ENCODE measurements at regions not wholly inside any gene's neighbourhood (a gene's known extent, or its start where the extent isn't known, plus 50 kb on each side); places are given as distances from the start of the nearest gene placed in this dataset.
A peak's percentile ranks its signal among the peaks of the same experiment; 100 is the strongest.

DNA sequence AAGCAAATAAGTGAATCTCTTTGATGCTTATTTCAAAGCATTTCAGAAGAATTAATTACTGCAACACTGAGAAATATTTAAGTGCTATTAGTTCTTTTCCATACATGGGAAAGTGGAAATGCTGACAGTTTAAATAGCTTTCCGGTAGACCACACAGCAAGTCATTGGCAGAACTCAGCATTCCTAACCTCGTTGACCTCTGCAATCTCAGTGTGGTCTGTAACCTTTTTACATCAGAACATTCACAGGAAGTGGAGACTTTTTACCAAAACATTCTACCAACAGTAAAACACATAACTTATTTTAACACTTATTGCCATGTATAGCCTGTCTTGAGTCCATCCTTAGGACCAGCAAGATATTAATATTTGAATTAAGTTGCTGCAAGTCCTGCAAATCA lies 249.5 kb upstream of the DCN start:
- no peak for ATAC-seq
- DNase-seq: no peak
- intact Hi-C loops (cut with micrococcal nuclease): no loop called here

DNA sequence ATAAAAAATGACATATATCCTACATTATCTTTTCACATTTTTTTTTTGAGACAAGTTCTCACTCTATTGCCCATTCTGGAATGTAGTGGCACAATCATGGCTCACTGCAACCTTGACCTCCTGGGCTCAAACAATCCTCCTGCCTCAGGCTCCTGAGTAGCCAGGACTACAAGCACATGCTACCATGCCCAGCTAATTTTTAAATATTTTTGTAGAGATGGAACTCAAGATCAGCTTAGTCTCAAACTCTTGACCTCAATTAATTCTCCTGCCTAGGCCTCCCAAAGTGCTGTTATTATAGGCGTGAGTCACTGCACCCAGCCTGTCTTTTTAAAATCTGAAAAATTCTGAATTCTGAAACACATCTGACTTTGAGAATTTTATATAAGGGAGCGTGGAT lies 241.9 kb upstream of the DCN start:
- ATAC-seq (no peak), DNase-seq (no peak)
- intact Hi-C loops (cut with micrococcal nuclease): no loop called here

DNA sequence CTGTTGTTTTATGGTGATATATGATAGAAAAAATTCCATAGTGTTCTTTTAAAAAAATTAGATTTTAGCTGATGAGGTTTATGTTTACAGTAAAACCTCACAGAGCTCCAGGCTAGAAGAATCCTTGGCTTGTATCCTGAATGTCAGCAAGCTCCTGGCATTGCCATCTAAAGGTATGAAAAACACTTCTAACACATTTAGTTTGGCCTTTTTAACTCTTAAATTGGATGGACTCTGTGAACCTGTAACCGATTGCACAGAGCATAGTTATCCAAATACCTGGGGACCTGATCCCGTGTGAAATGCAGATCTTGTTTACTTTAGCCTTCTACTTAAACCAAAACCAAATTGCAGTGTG lies 241.1 kb upstream of the DCN start:
- DNase-seq (no peak), ATAC-seq (no peak)
- intact Hi-C loops (cut with micrococcal nuclease): no loop called here

DNA sequence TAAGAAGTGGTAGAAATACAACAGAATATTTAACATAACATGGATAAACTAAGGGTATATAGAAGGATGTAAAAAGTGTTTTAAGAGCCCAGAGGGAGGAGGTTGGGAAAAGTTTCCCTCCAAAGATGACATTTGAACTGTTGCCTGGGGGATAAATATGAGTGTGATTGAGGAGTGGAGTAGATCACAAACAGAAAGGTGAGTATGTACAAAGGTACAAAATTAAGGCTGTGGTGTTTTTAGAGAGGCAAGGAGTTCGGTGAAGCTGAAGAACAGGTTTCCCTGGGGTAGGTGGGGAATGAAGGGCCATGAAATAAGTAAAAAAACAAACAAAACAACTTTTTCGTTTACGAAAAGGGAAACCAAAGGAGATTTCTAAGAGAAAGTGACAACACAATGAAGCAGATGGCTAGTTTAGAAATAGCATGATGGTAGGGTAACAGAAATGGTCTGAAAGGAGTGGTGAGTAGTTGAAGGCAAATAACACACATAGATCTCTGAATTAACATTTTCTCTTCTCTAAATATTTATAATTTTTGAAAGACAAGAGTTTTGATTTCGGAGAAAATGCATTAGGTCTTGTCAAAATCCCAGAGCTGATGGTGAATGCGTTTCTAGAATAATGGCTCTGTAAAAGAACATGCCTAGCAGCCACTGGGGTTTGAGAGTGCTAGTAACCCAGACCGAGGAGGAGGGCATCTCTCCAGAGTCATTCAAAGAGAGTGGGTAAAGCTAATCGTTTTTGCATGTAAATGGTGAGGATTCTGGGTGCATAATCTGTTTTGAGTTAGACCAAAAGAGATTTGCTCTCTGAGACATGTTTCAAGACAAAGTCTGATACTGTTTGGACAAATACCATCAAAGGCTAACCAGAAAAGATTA lies 240.4 kb upstream of the DCN start:
- ATAC-seq: no peak
- DNase-seq: no peak
- intact Hi-C loops (cut with micrococcal nuclease): no loop called here

DNA sequence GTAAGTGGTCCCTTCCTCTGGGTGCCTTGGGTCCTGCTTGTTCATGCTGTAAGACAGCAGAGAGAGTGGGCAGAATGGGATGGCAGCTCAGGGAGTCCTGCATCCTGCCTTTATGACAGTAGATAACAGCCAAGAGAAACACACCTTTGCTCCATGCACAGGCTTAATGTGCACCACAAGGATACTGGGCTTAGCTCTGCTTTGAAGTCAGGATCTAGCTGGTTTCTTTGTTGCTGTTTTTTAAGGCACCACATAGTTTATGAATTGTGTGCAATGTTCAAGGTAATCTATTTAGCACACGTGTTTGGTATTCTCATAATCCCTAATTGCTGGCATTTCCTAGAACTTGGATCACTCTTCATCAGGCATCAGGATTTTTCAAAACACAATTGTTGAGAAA lies 239.5 kb upstream of the DCN start:
- no peak for ATAC-seq
- intact Hi-C loops (cut with micrococcal nuclease): no loop called here
- no peak for DNase-seq

DNA sequence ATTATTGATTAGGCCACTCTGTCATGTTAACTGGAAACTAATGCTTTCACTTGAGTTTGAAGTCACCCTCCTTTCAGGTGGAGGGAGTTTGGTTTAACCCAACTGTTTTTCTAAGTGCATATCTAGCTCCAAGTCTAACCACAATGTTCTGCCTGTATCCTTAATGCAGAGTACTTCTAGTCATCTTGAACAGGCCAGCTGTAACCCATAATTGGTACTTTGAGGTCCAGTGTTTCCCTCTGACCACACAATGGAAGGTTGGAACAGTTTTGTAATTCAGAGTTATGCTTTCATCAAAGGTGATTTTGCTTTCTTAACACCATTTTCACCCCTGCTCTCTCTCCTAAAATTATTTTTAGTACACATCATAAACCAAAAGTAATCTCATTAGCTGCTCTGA lies 237.2 kb upstream of the DCN start:
- DNase-seq (no peak), ATAC-seq (no peak)
- intact Hi-C loops (cut with micrococcal nuclease): no loop called here

GRCh38 chr12:91418221-91419090 lies 235.8 kb upstream of the DCN start:
- ATAC-seq (no peak), DNase-seq (no peak)
- intact Hi-C loops (cut with micrococcal nuclease): no loop called here

GRCh38 chr12:91417650-91418049 lies 235.0 kb upstream of the DCN start:
- ATAC-seq (peak; percentile 61), DNase-seq (no peak)
- intact Hi-C loops (cut with micrococcal nuclease): no loop called here

DNA sequence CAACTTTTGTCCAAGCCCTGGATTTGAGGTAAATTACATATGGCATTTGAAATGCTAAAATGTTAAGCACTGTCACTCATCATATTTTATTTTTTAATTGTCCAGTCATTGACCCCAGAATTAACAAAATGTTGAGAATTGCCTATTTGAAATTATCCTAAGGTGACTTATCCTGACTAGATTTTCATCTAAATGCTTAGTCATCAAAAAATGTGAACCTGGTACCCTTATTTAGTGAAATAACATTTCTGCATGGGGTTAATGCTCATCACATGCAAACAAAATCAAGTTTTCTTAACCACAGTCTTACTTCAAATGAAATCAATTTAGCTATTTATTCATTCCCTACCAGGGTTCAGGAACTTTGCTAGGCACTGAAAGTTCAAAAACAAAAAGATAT lies 232.0 kb upstream of the DCN start:
- intact Hi-C loops (cut with micrococcal nuclease): no loop called here
- DNase-seq (no peak), ATAC-seq (no peak)

DNA sequence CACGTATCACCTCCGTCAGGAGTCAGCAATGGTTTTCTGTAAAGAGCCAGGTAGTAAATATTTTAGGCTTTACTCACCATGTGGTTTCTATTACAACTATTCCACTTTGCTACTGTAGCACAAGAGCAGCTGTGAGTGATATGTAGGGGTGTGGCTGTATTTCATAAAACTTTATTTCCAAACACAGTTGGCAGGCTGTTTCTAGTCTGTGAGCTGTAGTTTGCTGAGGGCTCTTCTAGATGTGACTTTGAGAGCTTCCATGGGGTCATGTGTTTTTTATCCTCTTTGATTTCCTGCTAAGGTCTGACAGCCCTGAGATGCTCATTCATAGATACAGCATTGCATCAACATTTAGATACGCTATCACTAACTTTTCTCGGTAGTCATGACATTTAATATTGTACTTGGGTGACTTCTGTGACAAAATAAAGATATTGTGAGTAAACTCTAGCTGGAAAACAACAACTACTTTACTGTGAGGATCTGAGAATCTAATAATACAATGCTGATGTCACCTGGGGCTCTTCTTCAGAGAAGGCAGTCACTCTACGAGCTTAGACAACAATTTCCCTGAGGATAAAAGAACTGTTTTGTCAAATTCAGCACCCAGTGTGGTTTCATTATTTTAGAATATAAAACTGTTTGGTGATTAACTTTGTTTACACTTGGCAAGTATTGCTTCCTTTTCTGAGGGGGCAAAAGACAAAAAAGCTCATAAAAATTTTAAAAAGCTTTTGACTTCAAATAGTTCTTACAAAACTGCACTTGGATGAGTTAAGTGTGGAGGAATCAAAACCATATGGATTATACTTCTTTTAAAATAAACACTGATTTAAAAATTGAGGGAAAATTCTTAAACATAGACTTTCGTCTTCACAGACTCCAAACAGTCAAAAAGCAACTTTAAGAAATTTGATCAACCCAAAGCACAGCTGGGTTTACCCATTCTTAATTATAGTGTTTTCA lies 231.2 kb upstream of the DCN start:
- intact Hi-C loops (cut with micrococcal nuclease): no loop called here
- ATAC-seq: peak; percentile 45
- no peak for DNase-seq

GRCh38 chr12:91406920-91407341 lies 224.3 kb upstream of the DCN start:
- intact Hi-C loops (cut with micrococcal nuclease): no loop called here
- ATAC-seq (no peak), DNase-seq (no peak)

DNA sequence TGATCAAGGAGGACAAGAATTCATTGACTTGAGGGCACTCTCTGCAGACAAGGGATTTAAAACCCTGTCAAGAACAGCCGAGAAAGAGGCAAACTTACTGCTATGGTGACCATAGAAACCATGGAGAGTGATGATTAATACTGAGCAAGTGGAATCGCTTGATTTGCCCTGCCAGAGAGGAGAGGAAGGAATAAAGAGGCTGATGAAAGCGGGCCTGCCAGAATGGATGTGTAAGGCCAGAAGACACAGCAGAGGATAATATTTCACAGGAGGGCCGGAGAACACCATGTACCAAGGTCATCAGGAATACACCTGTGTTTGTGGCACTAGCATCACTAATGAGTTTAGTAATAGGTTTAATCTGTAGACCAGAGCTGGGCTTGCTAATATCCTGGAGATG lies 221.8 kb upstream of the DCN start:
- intact Hi-C loops (cut with micrococcal nuclease): no loop called here
- no peak for DNase-seq
- ATAC-seq: no peak

- DNase-seq (no peak), ATAC-seq (no peak)
- intact Hi-C loops (cut with micrococcal nuclease): no loop called here
Measured at GRCh38 chr12:91401190-91401589, 218.6 kb upstream of the DCN start.

- intact Hi-C loops (cut with micrococcal nuclease): no loop called here
- DNase-seq: no peak
- no peak for ATAC-seq
Measured at GRCh38 chr12:91400271-91400670, 217.7 kb upstream of the DCN start.

DNA sequence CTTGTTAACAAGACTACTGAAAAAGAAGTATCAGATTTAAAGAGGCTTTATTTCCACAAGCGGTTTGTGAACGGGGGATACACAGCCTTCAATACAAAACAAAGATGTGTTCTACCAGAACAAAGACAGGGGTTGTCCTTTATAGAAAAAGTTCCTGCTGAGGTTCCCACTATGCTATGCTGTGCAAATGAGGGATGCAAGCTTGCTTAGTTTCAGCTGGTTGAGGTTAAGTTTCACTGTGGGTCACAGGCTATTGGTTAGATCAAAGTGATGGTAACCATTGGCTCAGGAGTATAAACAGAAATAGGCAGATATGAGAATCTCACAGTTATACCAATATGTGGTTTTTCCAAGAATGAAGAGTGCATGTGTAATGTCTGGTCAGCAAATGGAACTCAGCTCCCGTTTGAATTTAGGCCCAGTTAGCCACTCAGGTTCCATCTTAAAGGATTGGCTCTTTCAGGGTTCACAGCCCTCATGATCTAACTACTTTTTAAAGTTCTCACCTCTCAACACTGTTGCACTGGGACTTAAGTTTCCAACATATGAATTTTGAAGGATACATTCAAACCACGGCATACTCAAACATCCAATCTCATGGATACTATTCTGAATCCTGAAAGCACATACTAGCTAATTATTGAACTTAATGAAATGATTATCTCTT lies 215.4 kb upstream of the DCN start:
- DNase-seq: no peak
- intact Hi-C loops (cut with micrococcal nuclease): no loop called here
- ATAC-seq: no peak

GRCh38 chr12:91396293-91396692 lies 213.7 kb upstream of the DCN start:
- DNase-seq (no peak), ATAC-seq (peak; percentile 53)
- intact Hi-C loops (cut with micrococcal nuclease): no loop called here

DNA sequence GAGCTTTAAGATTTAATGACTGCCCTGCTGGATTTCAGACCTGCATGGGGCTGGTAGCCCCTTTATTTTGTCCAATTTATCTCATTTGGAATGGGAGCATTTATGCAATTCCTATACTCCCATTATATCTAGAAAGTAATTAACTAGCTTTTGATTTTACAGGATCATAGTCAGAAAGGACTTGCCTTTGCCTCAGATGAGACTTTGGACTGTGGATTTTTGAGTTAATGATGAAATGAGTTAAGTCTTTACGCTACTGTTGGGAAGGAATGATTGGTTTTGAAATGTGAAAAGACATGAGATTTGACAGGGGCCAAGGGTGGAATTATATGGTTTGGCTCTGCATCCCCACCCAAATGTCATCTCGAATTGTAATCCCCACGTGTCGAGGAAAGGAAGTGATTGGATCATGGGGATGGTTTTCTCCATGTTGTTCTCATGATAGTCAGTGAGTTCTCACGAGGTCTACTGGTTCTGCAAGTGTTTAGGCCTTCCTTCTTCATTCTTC lies 213.1 kb upstream of the DCN start:
- DNase-seq (no peak), ATAC-seq (no peak)
- intact Hi-C loops (cut with micrococcal nuclease): no loop called here

GRCh38 chr12:91394903-91395302 lies 212.3 kb upstream of the DCN start:
- DNase-seq (no peak), ATAC-seq (no peak)
- intact Hi-C loops (cut with micrococcal nuclease): no loop called here

GRCh38 chr12:91388573-91388972 lies 206.0 kb upstream of the DCN start:
- DNase-seq: no peak
- ATAC-seq: peak; percentile 70
- intact Hi-C loops (cut with micrococcal nuclease): no loop called here
